ENCODE measurements at regions not wholly inside any gene's neighbourhood (a gene's known extent, or its start where the extent isn't known, plus 50 kb on each side); places are given as distances from the start of the nearest gene placed in this dataset.

- no peak for TF ChIP-seq CTCF (conservative IDR thresholded peaks at IDR 0.05; ENCODE audit: low read depth, low read length)
- DNase-seq (ENCODE audit: low read depth) = peak; percentile 47
Measured at GRCh38 chr4:122555216-122555615, 65.7 kb downstream of the IL21 start.

DNA sequence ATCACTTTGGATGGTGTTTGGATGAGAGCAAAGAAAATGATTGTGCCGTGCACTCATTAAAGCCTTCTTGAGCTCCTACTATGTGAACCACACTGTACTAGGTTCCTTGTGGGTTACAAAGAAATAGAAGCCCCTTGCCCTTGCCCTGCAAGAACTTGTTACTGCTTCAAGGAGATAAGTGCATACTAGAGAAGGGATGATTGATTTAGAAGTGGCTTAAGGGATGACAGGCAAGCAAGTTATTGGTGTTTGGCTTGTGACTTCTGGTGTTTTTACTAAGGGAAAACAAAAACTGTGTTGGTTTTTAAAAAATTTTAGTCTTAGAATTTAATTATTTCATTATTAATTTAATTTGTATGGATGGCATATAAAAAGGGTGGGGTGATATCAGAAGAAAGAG lies 67.4 kb downstream of the IL21 start:
- TF ChIP-seq CTCF (conservative IDR thresholded peaks at IDR 0.05; ENCODE audit: low read depth, low read length) = no peak
- DNase-seq (ENCODE audit: low read depth) = no peak
- no peak overlapping the region for H3K4me3 ChIP-seq (ENCODE audit: low read depth, low read length)

More at GRCh38 chr4:122555216-122555615, 65.7 kb downstream of the IL21 start:
- H3K4me3 ChIP-seq (ENCODE audit: low read depth, low read length) = no peak overlapping the region

GRCh38 chr4:122552898-122553297 lies 68.0 kb downstream of the IL21 start:
- no peak for TF ChIP-seq CTCF (conservative IDR thresholded peaks at IDR 0.05; ENCODE audit: low read depth, low read length)
- DNase-seq (ENCODE audit: low read depth) = no peak
- no peak overlapping the region for H3K4me3 ChIP-seq (ENCODE audit: low read depth, low read length)

- no peak overlapping the region for H3K4me3 ChIP-seq (ENCODE audit: low read depth, low read length)
- DNase-seq (ENCODE audit: low read depth) = no peak
- TF ChIP-seq CTCF (conservative IDR thresholded peaks at IDR 0.05; ENCODE audit: low read depth, low read length) = no peak
Measured at GRCh38 chr4:122548886-122549630, 71.8 kb downstream of the IL21 start.

GRCh38 chr4:122548452-122548851 lies 72.4 kb downstream of the IL21 start:
- peak; percentile 54 for DNase-seq (ENCODE audit: low read depth)
- no peak overlapping the region for H3K4me3 ChIP-seq (ENCODE audit: low read depth, low read length)
- no peak for TF ChIP-seq CTCF (conservative IDR thresholded peaks at IDR 0.05; ENCODE audit: low read depth, low read length)

DNA sequence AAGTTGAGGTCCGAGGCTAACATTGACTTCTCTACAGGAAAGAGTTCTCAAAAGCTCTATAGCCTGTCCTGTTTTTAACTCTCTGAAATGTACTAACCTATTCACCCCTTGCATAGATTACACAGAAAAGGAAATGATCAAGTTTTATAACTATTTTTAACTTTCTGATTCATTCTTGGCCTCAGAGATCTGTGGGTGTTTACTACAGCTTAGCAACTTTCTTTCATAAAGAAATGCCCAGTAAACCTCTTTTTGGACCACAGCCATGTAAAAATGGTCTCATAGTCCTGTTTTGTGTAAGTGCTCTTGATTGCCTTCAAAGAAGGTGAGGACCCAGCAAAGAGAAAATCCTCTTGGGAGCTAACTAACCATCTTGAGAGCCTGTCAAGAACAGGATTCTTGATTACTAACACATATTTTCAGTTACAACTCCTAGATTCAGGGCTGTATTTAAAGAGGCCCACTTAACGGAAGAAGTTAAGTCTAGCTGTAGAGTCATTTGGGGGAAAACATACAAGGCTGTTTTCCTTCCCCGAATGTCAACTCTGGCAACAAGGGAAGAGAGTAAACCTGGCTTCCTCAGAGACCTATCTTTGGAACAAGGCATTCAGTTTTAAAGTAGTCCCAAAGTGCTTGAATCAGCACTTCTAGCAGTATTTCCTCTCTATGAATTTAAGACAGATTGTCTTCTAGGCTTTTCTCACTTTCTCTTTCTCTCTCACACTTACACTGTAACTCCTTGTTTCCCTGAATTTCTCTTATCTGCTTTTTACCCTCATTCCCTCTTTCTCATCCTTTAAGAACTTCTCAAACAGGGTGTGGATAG lies 78.2 kb downstream of the IL21 start:
- peak; percentile 83 for DNase-seq (ENCODE audit: low read depth)
- H3K4me3 ChIP-seq (ENCODE audit: low read depth, low read length) = no peak overlapping the region
- no peak for TF ChIP-seq CTCF (conservative IDR thresholded peaks at IDR 0.05; ENCODE audit: low read depth, low read length)
